Mesothelial cell of epicardium (in vitro differentiated cells): ENCODE measurements at regions not wholly inside any gene's neighbourhood (a gene's known extent, or its start where the extent isn't known, plus 50 kb on each side); places are given as distances from the start of the nearest gene placed in this dataset.

Source experiments
- DNase-seq, 2 experiments: peaks; one replicate each; pipeline ENCODE4 v3.0.0; 2021; ENCODE audit warnings: low spot score in 2 of 2; ENCODE audit not compliant: unreplicated experiment in 2 of 2
- H3K27ac Mint-ChIP-seq: 2 replicates; pipeline ENCODE4 v1.8.0; 2021; ENCODE audit warnings: mixed read lengths
- H3K27me3 Mint-ChIP-seq: 2 replicates; pipeline ENCODE4 v1.8.0; 2021; ENCODE audit warnings: low read depth, mixed read lengths
- H3K36me3 Mint-ChIP-seq: 2 replicates; pipeline ENCODE4 v1.8.0; 2021; ENCODE audit warnings: mixed read lengths
- H3K4me1 Mint-ChIP-seq: 2 replicates; pipeline ENCODE4 v1.8.0; 2021; ENCODE audit warnings: mixed read lengths
- H3K4me3 Mint-ChIP-seq: 2 replicates; pipeline ENCODE4 v1.8.0; 2021; ENCODE audit warnings: mild to moderate bottlenecking, moderate library complexity, mixed read lengths
- H3K9me3 Mint-ChIP-seq: 2 replicates; pipeline ENCODE4 v1.8.0; 2021; ENCODE audit warnings: mixed read lengths
- TF ChIP-seq, protein P1 (sequence below): fragments of 200-600 bp; sonication (generic); IDR thresholded peaks from one replicate; pipeline ENCODE4 v1.5.0; 2021; ENCODE audit warnings: antibody characterized with exemption; ENCODE audit not compliant: unreplicated experiment

DNA sequence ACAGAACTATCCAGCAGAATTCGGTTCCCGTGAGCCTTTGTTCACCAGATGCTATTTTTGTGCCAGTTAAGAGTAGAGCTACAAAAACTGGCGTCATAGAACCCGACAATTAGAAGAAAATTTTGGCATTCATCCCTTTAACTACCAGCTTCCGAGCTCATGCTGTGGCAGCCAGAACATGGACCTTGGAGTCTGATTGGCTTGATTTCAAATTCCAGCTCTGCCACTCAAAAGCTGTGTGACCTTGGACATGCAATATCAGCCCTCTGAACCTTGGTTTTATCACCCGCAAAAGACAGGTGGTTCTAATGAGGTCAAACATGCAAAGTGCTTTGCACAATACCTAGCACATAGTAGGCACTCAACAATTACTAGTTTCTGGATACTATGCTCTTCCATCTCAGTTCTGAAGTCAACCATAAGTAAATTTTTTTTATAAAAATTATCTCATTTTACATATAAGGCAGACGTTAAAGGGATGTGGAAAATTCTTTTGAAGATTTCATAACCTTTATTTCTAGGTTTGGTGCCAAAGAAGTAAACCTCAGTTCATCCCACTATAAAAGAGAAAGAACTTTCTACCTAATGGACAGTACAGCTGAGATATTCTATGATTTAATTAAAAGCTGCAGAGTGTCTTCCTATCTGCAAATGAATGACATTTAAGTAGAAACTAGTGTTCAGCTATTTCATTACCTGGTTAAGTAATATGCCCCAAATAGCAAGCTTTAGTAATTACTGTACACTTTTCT lies 331.5 kb downstream of the HAPSTR1 start:
- no peak for DNase-seq
- H3K27me3 Mint-ChIP-seq: peaks cover 28% of the 10 kb centered on the region
- H3K36me3 Mint-ChIP-seq: no peaks in the 10 kb centered on the region
- TF ChIP-seq, protein P1, sequence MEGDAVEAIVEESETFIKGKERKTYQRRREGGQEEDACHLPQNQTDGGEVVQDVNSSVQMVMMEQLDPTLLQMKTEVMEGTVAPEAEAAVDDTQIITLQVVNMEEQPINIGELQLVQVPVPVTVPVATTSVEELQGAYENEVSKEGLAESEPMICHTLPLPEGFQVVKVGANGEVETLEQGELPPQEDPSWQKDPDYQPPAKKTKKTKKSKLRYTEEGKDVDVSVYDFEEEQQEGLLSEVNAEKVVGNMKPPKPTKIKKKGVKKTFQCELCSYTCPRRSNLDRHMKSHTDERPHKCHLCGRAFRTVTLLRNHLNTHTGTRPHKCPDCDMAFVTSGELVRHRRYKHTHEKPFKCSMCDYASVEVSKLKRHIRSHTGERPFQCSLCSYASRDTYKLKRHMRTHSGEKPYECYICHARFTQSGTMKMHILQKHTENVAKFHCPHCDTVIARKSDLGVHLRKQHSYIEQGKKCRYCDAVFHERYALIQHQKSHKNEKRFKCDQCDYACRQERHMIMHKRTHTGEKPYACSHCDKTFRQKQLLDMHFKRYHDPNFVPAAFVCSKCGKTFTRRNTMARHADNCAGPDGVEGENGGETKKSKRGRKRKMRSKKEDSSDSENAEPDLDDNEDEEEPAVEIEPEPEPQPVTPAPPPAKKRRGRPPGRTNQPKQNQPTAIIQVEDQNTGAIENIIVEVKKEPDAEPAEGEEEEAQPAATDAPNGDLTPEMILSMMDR: no peak
- no peak overlapping the region for H3K27ac Mint-ChIP-seq
- H3K4me1 Mint-ChIP-seq: no peaks in the 10 kb centered on the region
- H3K9me3 Mint-ChIP-seq: peaks cover 5% of the 10 kb centered on the region
- no peak overlapping the region for H3K4me3 Mint-ChIP-seq

DNA sequence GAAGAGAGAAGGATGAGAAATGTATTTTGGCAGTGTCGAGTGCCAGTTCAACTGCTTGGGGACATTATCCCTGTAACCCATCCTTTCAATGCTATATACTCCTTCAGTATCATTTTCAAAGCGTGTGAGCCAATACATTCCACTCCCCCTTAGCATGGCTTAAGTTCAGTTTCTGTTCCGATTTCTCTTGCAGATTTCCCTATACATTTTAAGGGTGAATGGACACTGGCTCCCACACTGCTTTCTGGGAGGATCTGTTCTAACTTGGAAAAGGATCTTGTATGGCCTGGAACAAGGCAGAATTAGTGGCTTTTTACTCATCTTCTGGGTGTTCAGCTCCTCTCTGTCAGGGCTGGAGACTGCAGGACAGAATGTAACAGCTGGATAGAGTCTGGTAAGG lies 333.8 kb downstream of the HAPSTR1 start:
- DNase-seq: no peak
- Mint-ChIP-seq H3K4me3 (no peak overlapping the region), H3K27ac (no peak overlapping the region), H3K36me3 (no peaks in the 10 kb centered on the region), H3K27me3 (peaks cover 30% of the 10 kb centered on the region), H3K9me3 (no peaks in the 10 kb centered on the region), H3K4me1 (no peaks in the 10 kb centered on the region)
- TF ChIP-seq, protein P1: no peak

DNA sequence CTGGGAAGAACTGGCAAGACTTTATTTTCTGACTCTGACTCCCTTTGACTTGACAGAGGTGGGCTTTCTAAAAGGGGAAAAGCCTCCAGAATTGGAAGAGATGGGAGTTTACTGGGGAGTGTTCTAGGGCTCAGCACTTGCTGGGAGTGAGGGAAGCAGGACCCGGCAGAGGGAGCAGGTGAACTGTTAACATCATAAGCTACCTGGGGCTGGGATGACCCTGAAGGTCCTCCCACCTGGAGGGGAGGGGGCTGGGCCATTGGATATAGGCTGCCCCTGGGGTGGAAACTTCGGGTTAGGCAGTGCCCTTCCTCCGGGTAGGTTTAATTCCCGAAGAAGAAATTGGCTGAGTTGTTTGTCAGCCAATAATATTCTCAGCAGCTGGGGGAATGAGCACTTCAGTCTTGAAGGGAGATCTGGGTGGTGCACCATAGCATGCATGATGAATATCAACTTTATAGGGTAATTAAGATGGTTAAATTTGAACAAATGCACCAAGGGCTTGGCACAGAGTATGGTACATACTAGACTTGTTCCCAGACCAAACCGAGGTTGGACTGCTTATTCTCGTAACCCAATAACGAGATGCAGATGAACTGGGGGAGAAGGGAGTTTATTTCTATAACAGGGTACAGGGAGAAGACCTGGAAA lies 337.0 kb downstream of the HAPSTR1 start:
- TF ChIP-seq, protein P1: no peak
- DNase-seq: no peak
- peaks cover 30% of the 10 kb centered on the region for H3K27me3 Mint-ChIP-seq
- no peak overlapping the region for H3K4me3 Mint-ChIP-seq
- no peak overlapping the region for H3K27ac Mint-ChIP-seq
- no peaks in the 10 kb centered on the region for H3K4me1 Mint-ChIP-seq
- H3K9me3 Mint-ChIP-seq: no peaks in the 10 kb centered on the region
- no peaks in the 10 kb centered on the region for H3K36me3 Mint-ChIP-seq

DNA sequence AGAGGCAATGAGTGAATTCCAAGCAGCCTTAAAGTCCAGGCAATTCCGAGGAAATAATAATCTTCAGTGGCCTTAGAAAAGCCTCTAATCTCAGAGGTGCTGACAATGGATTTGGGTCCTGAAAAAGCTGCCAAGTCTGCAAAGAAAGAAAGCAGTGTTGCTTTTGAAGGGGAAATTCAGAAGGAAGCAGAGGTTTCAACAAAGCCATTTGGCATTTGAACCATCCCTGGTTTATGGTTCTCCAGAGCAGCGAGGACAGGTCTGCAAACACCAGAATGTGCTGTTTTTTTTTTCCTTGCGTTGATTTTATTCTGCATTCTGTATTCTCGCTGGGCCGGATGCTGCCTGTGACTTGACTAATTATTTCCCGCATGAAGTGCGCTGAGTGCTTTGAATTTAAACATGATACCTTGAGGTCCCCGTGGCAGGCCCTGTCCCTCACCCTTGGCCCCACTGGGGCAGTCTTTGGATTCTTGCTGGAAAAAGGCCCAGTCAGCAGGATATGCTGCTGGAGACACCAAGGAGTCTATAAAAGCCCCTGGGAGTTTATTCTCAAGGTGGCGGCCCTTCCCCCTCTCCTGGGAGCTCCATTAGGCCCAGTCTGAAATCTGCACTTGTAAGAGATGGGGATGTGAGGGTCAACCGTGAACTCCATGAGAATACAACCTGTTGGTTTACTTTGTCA lies 338.3 kb downstream of the HAPSTR1 start:
- DNase-seq: no peak
- Mint-ChIP-seq H3K4me1 (no peaks in the 10 kb centered on the region), H3K27ac (no peak overlapping the region), H3K4me3 (no peak overlapping the region), H3K27me3 (peaks cover 32% of the 10 kb centered on the region), H3K9me3 (no peaks in the 10 kb centered on the region), H3K36me3 (no peaks in the 10 kb centered on the region)
- TF ChIP-seq, protein P1: no peak

DNA sequence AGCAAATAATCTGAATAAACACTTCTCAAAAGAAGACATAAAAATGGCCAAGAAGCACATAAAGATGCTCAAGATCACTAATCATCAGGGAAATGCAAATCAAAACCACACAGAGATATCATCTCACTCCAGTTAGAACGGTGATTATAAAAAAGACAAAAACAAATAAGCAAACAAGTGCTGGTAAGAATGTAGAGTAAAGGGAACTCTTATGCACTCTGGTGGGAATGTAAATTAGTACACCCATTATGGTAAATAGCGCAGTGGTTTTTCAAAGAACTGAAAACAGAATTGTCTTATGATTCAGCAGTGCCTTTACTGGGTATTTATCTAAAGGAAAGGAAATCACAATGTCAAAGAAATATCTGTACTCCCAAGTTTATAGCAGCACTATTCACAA lies 343.2 kb downstream of the HAPSTR1 start:
- H3K27me3 Mint-ChIP-seq: peaks cover 14% of the 10 kb centered on the region
- TF ChIP-seq, protein P1: no peak
- no peak for DNase-seq
- no peak overlapping the region for H3K27ac Mint-ChIP-seq
- H3K9me3 Mint-ChIP-seq: peaks cover 11% of the 10 kb centered on the region
- H3K36me3 Mint-ChIP-seq: no peaks in the 10 kb centered on the region
- no peaks in the 10 kb centered on the region for H3K4me1 Mint-ChIP-seq
- H3K4me3 Mint-ChIP-seq: no peak overlapping the region
